Activated CD4-positive, alpha-beta T cell treated with anti-CD3 and anti-CD28 coated beads for 4 hours (primary cell): ENCODE measurements at regions not wholly inside any gene's neighbourhood (a gene's known extent, or its start where the extent isn't known, plus 50 kb on each side); places are given as distances from the start of the nearest gene placed in this dataset.

ENCODE experiments used
- DNase-seq, 2 donors: peaks; one replicate each; pipeline ENCODE4 v3.0.0-alpha.2; 2020

- no peak for DNase-seq
These were observed 168.4 kb upstream of the NHS start for GRCh38 chrX:17206584-17206983.

- DNase-seq, result no peak
These were observed 160.0 kb upstream of the NHS start for GRCh38 chrX:17214962-17215361.

GRCh38 chrX:17226736-17227135, 148.3 kb upstream of the NHS start:
- DNase-seq, result no peak

- DNase-seq, result no peak
These were observed 137.9 kb upstream of the NHS start for GRCh38 chrX:17237146-17237545.

GRCh38 chrX:17242470-17242869, 132.5 kb upstream of the NHS start:
- DNase-seq, result peak in 1 of 2 donors; percentile 44

GRCh38 chrX:17247144-17247543, 127.9 kb upstream of the NHS start:
- DNase-seq, result no peak

GRCh38 chrX:17262123-17262522, 112.9 kb upstream of the NHS start:
- no peak for DNase-seq

GRCh38 chrX:17266136-17266535, 108.9 kb upstream of the NHS start:
- DNase-seq, result no peak

- DNase-seq, result no peak
These were observed 96.0 kb upstream of the NHS start for GRCh38 chrX:17278961-17279360.

- no peak for DNase-seq
These were observed 89.0 kb upstream of the NHS start for GRCh38 chrX:17285983-17286382.

- DNase-seq, result no peak
These were observed 83.7 kb upstream of the NHS start for GRCh38 chrX:17291171-17291900.

GRCh38 chrX:17292111-17292527, 82.9 kb upstream of the NHS start:
- DNase-seq, result no peak

GRCh38 chrX:17294561-17294960, 80.4 kb upstream of the NHS start:
- DNase-seq, result no peak

- DNase-seq, result no peak
These were observed 79.2 kb upstream of the NHS start for GRCh38 chrX:17295791-17296190.

- DNase-seq, result no peak
These were observed 76.4 kb upstream of the NHS start for GRCh38 chrX:17298564-17298963.

GRCh38 chrX:17299206-17299605, 75.8 kb upstream of the NHS start:
- DNase-seq, result no peak

- no peak for DNase-seq
These were observed 51.6 kb upstream of the NHS start for GRCh38 chrX:17323397-17323796.
